CD4-positive, alpha-beta T cell (primary cell): ENCODE measurements at regions not wholly inside any gene's neighbourhood (a gene's known extent, or its start where the extent isn't known, plus 50 kb on each side); places are given as distances from the start of the nearest gene placed in this dataset.
"Not testable (repeated sequence)": the region's sequence is repeated elsewhere in the genome, so short reads cannot be mapped to it uniquely, and the experiment has no call there.

Experiments
- ATAC-seq: fragments of 200-7000 bp; cut with Tn5 transposase; one replicate; pipeline ENCODE4 v1.10.0; 2022; ENCODE audit warnings: mild to moderate bottlenecking; ENCODE audit not compliant: poor library complexity
- CTCF ChIA-PET: fragments of 350-600 bp; sonication (Branson Sonifier 250); formaldehyde crosslinking; loops from one replicate; lab custom pipeline; 2021; ENCODE audit warnings: antibody characterized with exemption, inconsistent platforms; lab: Charles Lee
- POLR2A ChIA-PET: fragments of 350-600 bp; sonication (Branson Sonifier 250); formaldehyde crosslinking; loops from one replicate; lab custom pipeline; 2021; ENCODE audit warnings: antibody characterized with exemption, inconsistent platforms; lab: Charles Lee
- DNase-seq, 14 experiments: peaks; one replicate each; pipeline ENCODE4 v3.0.0-alpha.2; 2013 to 2020; ENCODE audit warnings: mixed read lengths in 2 of 14
- H3K27ac ChIP-seq, 2 donors: one replicate each; pipeline versions ENCODE4 v1.5.1 to v1.7.0; 2013; ENCODE audit warnings: low read length in 2 of 2, low read depth in 1 of 2, mild to moderate bottlenecking in 1 of 2
- H3K27me3 ChIP-seq, 2 experiments: 1 replicate in 1 of 2; 2 replicates in 1 of 2; pipeline versions ENCODE4 v1.6.1 to v1.7.0; 2013; ENCODE audit warnings: low read length in 2 of 2, control low read depth in 1 of 2, mild to moderate bottlenecking in 1 of 2, moderate library complexity in 1 of 2; ENCODE audit not compliant: insufficient read depth in 2 of 2, control insufficient read depth in 1 of 2
- H3K36me3 ChIP-seq: one replicate; pipeline ENCODE4 v1.6.1; 2013; ENCODE audit warnings: low read length, control low read depth; ENCODE audit not compliant: insufficient read depth
- H3K4me1 ChIP-seq: one replicate; pipeline ENCODE4 v1.6.1; 2013; ENCODE audit warnings: low read length, control low read depth; ENCODE audit not compliant: insufficient read depth
- H3K4me3 ChIP-seq: one replicate; pipeline ENCODE4 v1.5.1; 2013; ENCODE audit warnings: mild to moderate bottlenecking, low read length, moderate library complexity
- H3K9me3 ChIP-seq, 2 experiments: 1 replicate in 1 of 2; 2 replicates in 1 of 2; pipeline versions ENCODE4 v1.6.1 to v1.7.0; 2013; ENCODE audit warnings: low read length in 2 of 2, mild to moderate bottlenecking in 2 of 2, control low read depth in 1 of 2, moderate library complexity in 1 of 2; ENCODE audit not compliant: control insufficient read depth in 1 of 2, insufficient read depth in 1 of 2
- H3K27ac Mint-ChIP-seq: one replicate; pipeline ENCODE4 v1.8.0; 2020; ENCODE audit warnings: mixed read lengths
- H3K27me3 Mint-ChIP-seq: one replicate; pipeline ENCODE4 v1.8.0; 2021; ENCODE audit warnings: mixed read lengths
- H3K36me3 Mint-ChIP-seq: one replicate; pipeline ENCODE4 v1.8.0; 2021; ENCODE audit warnings: low read depth, mixed read lengths
- H3K4me1 Mint-ChIP-seq: one replicate; pipeline ENCODE4 v1.8.0; 2021; ENCODE audit warnings: low read depth, mixed read lengths
- H3K4me3 Mint-ChIP-seq: one replicate; pipeline ENCODE4 v1.8.0; 2020; ENCODE audit warnings: mild to moderate bottlenecking, mixed read lengths
- H3K9me3 Mint-ChIP-seq: one replicate; pipeline ENCODE4 v1.8.0; 2020; ENCODE audit warnings: mixed read lengths
- CTCF ChIP-seq: fragments of 200-600 bp; IDR thresholded peaks from one replicate; pipeline ENCODE4 v1.8.0; 2022; ENCODE audit warnings: antibody characterized with exemption, mild to moderate bottlenecking
- intact Hi-C, 2 experiments: fragments of 100-400 bp; cut with DNase I in 1 of 2; cut with micrococcal nuclease in 1 of 2; formaldehyde crosslinking; loops; one replicate each; pipeline versions ENCODE4 v1.15.1 to v1.9.0; 2023 to 2025; cut with DNase I, micrococcal nuclease

- Histone ChIP-seq H3K27ac (no peak overlapping the region), H3K4me1 (no peaks in the 10 kb centered on the region), H3K27me3 (no peaks in the 10 kb centered on the region), H3K36me3 (no peaks in the 10 kb centered on the region), H3K9me3 (peaks cover 0 to 13% of the 10 kb centered on the region in 2 experiments), H3K4me3 (no peak overlapping the region)
- H3K4me1 Mint-ChIP-seq: no peaks in the 10 kb centered on the region
- H3K27me3 Mint-ChIP-seq: no peaks in the 10 kb centered on the region
- peaks cover 2% of the 10 kb centered on the region for H3K9me3 Mint-ChIP-seq
- H3K4me3 Mint-ChIP-seq: no peak overlapping the region
- ChIA-PET CTCF (no interaction called here), POLR2A (no interaction called here)
- DNase-seq (no peak), ATAC-seq (no peak)
- H3K36me3 Mint-ChIP-seq: no peaks in the 10 kb centered on the region
- intact Hi-C loops: no loop called here
- no peak overlapping the region for H3K27ac Mint-ChIP-seq
- TF ChIP-seq CTCF: no peak
Observed at GRCh38 chr10:121276822-121277221, 321.4 kb downstream of the FGFR2 start.

GRCh38 chr10:121278386-121278785 is 319.9 kb downstream of the FGFR2 start:
- ATAC-seq, POLR2A ChIA-PET, CTCF ChIA-PET, H3K9me3 Mint-ChIP-seq, H3K36me3 ChIP-seq, H3K27me3 Mint-ChIP-seq, H3K27me3 ChIP-seq, DNase-seq, H3K4me1 ChIP-seq, H3K36me3 Mint-ChIP-seq, intact Hi-C loops, H3K4me3 ChIP-seq, H3K27ac ChIP-seq, H3K27ac Mint-ChIP-seq, H3K4me1 Mint-ChIP-seq, H3K4me3 Mint-ChIP-seq, H3K9me3 ChIP-seq: not testable (repeated sequence)

- Histone ChIP-seq H3K27ac (no peak overlapping the region), H3K4me1 (no peaks in the 10 kb centered on the region), H3K27me3 (no peaks in the 10 kb centered on the region), H3K36me3 (no peaks in the 10 kb centered on the region), H3K4me3 (no peak overlapping the region), H3K9me3 (peaks cover 0 to 5% of the 10 kb centered on the region in 2 experiments)
- no peaks in the 10 kb centered on the region for H3K4me1 Mint-ChIP-seq
- POLR2A ChIA-PET: no interaction called here
- CTCF ChIA-PET: no interaction called here
- peaks cover 4% of the 10 kb centered on the region for H3K9me3 Mint-ChIP-seq
- ATAC-seq (no peak), DNase-seq (no peak)
- TF ChIP-seq CTCF: no peak
- intact Hi-C loops: no loop called here
- no peak overlapping the region for H3K27ac Mint-ChIP-seq
- no peaks in the 10 kb centered on the region for H3K27me3 Mint-ChIP-seq
- H3K4me3 Mint-ChIP-seq: no peak overlapping the region
- H3K36me3 Mint-ChIP-seq: no peaks in the 10 kb centered on the region
Observed at GRCh38 chr10:121281576-121281975, 316.7 kb downstream of the FGFR2 start.

- Mint-ChIP-seq H3K27me3 (no peaks in the 10 kb centered on the region), H3K36me3 (no peaks in the 10 kb centered on the region), H3K9me3 (peaks cover 4% of the 10 kb centered on the region), H3K27ac (no peak overlapping the region), H3K4me3 (no peak overlapping the region), H3K4me1 (no peaks in the 10 kb centered on the region)
- POLR2A ChIA-PET: no interaction called here
- Histone ChIP-seq H3K4me3 (no peak overlapping the region), H3K9me3 (peaks cover 0 to 5% of the 10 kb centered on the region in 2 experiments), H3K27ac (no peak overlapping the region), H3K36me3 (no peaks in the 10 kb centered on the region), H3K4me1 (no peaks in the 10 kb centered on the region), H3K27me3 (no peaks in the 10 kb centered on the region)
- DNase-seq (no peak), ATAC-seq (no peak)
- no peak for TF ChIP-seq CTCF
- CTCF ChIA-PET: no interaction called here
- intact Hi-C loops: no loop called here
Observed at GRCh38 chr10:121282264-121282663, 316.0 kb downstream of the FGFR2 start.
